Left colon (tissue), 2 donors: ENCODE measurements at regions not wholly inside any gene's neighbourhood (a gene's known extent, or its start where the extent isn't known, plus 50 kb on each side); places are given as distances from the start of the nearest gene placed in this dataset.
"Not testable (repeated sequence)": the region's sequence is repeated elsewhere in the genome, so short reads cannot be mapped to it uniquely, and the experiment has no call there.

Experiments used
- ATAC-seq: fragments of 200-7000 bp; cut with Tn5 transposase; one replicate; pipeline ENCODE4 v1.9.1; 2020; ENCODE audit warnings: mild to moderate bottlenecking, moderate library complexity
- DNase-seq, 2 donors: peaks; one replicate each; pipeline ENCODE4 v3.0.0-alpha.2; 2020
- intact Hi-C, 2 donors: fragments of 100-400 bp; cut with DNase I in 1 of 2; cut with micrococcal nuclease in 1 of 2; formaldehyde crosslinking; loops; one replicate each; pipeline versions ENCODE4 v1.11.2 to v1.14.0; 2022; cut with DNase I, micrococcal nuclease
- donor health status: DM: no; HTN: no; CAD: no.
- donor health status: DM: yes; HTN: yes; CAD: no.

DNA sequence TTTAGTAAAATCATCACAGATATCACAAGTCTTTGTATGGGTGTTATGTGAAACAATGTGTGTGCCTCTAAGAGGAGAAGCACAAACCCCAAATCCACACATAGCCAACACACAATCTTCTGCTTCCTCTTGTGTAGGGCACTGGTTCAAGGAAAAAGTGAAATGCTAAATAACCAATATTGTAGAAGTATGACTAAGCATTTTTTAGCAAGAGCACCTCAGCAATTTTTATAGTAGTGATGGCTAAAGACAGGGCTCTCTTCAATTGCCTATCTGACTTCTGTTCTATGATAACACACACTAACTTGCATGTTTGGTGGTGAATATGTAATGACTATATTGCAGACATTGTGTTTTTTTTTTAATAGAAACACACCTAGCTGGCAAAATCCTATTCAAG lies 997.9 kb upstream of the ALCAM start:
- DNase-seq: no peak
- intact Hi-C loops: no loop called here
- ATAC-seq: no peak

- no peak for DNase-seq
- no peak for ATAC-seq
- intact Hi-C loops: no loop called here
These were observed 981.3 kb upstream of the ALCAM start for GRCh38 chr3:104385421-104385820.

DNA sequence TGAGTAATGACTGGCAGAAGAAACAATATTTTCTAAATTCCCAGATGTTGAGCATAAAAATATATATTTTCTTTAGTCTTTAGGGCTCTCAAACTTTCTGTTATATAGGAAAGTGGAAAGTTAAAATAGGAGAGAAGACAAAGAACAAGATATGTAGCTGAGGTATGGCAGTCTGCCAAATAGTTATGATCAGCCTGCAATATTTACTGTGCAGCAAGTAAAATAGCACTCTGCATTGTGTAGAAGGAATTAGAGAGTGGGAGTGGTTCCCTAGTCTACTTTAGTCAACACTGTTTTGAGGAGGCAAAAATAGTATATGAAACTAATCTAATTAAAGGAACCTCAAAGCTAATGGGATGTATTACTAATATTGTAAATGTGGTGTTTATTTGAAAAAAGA lies 978.1 kb upstream of the ALCAM start:
- DNase-seq (no peak), ATAC-seq (no peak)
- intact Hi-C loops: no loop called here

DNA sequence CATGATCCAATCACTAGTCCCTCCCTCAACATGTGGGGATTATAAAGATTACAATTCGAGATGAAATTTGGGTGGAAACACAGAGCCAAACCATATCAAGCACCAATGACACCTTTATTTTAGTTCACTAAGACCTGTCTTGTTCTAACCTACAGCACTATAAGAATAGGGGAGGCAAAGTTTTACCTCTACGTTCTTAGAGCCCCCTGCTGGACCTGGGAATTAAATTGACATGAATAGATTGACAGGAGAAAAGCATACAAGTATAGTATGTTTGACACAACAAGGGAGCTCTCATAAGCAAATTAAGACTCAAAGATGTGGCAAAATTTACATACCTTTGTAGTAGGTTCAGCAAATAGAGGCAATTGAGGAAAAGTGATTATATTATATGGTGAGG lies 974.4 kb upstream of the ALCAM start:
- intact Hi-C loops: no loop called here
- no peak for DNase-seq
- no peak for ATAC-seq

DNA sequence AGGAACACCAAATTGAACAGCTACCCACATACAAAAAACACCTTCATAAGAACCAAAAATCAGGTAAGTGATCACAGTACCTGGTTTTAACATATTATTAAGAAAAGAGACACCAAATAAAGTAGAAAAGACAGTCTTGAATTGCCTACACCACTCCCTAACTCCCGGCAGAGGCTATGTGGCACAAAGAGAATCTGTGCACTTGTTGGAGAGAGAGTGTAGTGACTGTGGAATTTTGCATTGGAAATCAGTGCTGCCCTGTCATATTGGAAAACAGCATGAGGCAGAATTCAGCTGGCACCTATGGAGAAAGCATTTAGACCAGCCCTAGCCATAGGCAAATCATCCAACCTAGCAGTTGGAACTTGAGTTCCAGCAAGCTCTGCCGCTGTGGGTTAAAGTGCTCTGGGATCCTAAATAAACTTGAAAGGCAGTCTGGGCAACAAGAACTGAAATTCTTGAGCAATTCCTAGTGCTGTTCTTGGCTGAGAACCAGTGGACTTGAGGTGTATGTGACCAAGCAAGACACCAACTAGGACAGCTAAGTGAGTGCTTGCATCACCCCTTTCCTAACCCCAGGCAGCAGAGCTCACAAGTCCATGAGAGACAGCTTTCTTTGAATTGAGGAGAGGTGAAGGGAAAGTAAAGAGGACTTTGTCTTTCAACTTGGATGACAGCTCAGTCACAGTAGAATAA lies 969.6 kb upstream of the ALCAM start:
- intact Hi-C loops: no loop called here
- ATAC-seq: no peak

DNA sequence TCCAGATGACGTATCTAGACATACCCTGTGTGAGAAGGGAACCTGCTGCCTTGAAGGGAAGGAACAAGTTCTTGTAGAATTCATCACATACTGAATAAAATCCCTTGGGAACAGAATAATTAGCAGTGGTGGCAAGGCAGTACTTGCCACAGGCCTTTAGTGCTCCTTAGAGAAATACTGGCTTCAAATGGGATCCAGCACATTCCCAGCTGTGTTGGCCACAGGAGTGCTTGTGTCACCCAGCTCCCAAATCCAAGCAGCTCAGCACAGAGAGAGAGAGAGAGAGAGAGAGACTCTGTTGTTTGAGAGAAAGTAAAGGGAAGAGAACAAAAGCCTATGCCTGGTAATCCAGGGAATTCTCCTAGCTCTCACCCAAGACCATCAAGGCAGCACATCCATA lies 969.0 kb upstream of the ALCAM start:
- intact Hi-C loops: no loop called here
- DNase-seq (no peak), ATAC-seq (no peak)

More for the DNA sequence above, 969.6 kb upstream of the ALCAM start:
- no peak for DNase-seq

- no peak for ATAC-seq
- DNase-seq: no peak
- intact Hi-C loops: no loop called here
These were observed 963.8 kb upstream of the ALCAM start for GRCh38 chr3:104402902-104403301.

DNA sequence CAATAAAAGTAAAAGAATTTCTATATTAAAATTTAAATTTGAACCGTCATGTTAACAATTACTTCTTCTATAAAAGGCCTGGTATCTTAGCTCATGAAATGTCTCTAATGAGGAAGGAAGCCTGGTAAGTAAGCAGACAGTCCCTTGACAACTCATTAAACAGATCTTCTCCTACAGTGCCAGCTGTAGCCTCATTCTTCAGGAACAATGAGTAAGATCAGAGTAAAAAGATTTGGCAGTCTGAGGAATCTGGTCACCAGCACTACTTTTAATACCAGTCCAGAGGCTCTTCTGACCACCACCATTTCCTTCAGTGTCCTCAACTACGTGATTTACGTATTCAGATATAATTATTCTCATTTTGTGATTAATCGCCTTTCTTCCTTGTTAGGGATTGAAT lies 955.0 kb upstream of the ALCAM start:
- ATAC-seq (no peak), DNase-seq (no peak)
- intact Hi-C loops: no loop called here

GRCh38 chr3:104412608-104413580 lies 953.8 kb upstream of the ALCAM start:
- DNase-seq: no peak
- no peak for ATAC-seq
- intact Hi-C loops: no loop called here

- intact Hi-C loops: no loop called here
- DNase-seq (no peak), ATAC-seq (no peak)
These were observed 938.3 kb upstream of the ALCAM start for GRCh38 chr3:104428337-104428925.

- ATAC-seq (no peak), DNase-seq (no peak)
- intact Hi-C loops: no loop called here
These were observed 937.0 kb upstream of the ALCAM start for GRCh38 chr3:104429727-104430126.

DNA sequence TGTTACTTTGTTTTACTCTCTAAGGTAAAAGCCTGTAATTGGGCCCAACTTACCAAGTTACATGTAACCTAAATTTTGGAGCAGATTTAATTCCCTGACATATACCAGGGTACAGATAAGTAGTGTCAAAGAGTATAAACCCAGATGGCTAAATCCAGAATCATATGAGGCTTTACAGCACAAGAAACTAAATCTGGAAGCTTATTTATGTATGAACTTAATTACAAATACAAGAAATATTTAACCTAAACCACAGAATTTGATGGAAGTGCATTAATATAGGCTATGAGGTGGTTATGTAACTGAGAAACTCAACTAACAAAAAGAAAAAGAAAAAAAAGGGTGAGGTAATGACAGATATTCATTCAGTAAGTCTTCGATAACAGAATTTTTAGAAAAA lies 930.2 kb upstream of the ALCAM start:
- ATAC-seq: no peak
- intact Hi-C loops: no loop called here
- DNase-seq: no peak

GRCh38 chr3:104437131-104437750 lies 929.5 kb upstream of the ALCAM start:
- ATAC-seq (no peak), DNase-seq (no peak)
- intact Hi-C loops: no loop called here

DNA sequence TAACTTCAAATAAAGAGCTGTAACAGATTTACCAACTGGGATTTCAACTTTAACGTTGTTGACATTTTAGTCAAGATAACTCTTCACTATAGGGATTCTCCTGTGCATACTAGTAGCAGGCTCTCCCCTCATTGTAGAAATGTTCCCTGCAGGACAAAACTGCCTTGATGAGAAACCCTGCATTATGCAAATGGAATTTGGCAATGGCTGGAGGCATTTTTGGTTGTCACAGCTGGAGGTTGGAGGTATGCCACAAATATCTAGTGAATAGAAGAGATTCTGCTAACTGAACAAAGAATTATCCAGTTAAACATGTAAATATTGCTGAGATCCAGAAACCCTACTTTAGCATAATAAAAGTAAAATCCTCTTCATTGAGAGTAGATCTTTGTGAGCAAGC lies 928.8 kb upstream of the ALCAM start:
- ATAC-seq: no peak
- intact Hi-C loops: no loop called here
- DNase-seq: no peak

DNA sequence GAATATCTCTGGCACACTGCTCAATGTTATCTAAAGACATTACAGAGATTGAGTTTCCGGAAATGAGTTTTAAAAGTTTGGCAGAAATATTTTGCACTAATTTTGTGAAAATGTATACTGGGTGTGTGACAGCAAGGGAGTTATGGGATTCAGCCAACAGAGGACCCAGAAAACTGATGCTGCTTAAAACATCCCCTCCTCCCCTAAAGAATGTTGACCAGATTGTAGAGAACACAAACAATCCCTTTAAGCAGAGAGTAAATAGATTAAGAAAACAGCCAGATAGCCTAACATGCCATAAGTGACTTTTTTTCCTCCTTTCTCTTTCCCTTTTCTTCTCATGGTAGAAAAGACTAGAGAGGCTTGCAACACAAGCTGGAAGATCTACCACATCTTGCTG lies 928.0 kb upstream of the ALCAM start:
- DNase-seq (no peak), ATAC-seq (no peak)
- intact Hi-C loops: no loop called here

GRCh38 chr3:104445252-104445919 lies 921.3 kb upstream of the ALCAM start:
- intact Hi-C loops, ATAC-seq: not testable (repeated sequence)

DNA sequence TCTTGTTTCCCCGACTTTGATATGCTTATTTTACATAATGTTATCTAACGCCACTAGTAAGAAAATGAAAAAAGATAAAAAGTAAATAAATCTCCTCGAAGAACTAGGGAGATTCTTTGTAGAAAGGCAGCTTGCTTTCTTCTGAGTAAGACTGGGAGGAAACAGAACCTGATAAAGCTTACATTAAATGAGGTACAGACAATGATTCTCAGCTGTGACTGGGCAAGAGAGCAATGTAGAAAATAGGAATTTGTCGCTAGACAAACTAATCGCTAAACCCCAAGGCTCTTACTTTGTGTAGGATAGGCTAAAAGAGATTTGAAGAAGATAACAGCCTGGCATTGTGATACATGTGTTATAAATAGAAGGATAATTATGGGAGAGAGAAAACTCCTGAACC lies 919.0 kb upstream of the ALCAM start:
- intact Hi-C loops: no loop called here
- DNase-seq (no peak), ATAC-seq (no peak)

More at GRCh38 chr3:104445252-104445919, 921.3 kb upstream of the ALCAM start:
- not testable (repeated sequence) for DNase-seq

- DNase-seq: no peak
- intact Hi-C loops: no loop called here
- no peak for ATAC-seq
These were observed 914.0 kb upstream of the ALCAM start for GRCh38 chr3:104452697-104453096.

DNA sequence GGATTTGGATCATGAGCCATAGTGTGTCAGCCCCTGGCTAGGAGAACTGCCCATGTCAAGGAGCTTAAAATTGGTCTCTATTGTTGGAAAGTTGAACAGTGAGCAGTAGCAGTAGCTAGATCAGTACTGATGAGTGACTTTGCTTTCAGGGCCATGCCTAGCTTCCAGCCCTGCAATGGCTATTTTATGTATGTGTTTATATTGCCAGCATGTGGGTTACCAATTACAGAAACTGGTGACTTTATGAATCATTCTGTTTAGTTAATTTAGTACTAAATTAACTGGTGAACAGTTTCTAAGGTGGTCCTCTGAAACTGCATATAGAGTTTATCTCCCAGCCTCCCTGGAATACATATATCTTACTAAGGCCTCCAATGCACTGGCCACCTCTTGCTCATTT lies 908.1 kb upstream of the ALCAM start:
- no peak for ATAC-seq
- DNase-seq: no peak
- intact Hi-C loops: no loop called here
